HG03039 (cell line): ENCODE measurements at regions not wholly inside any gene's neighbourhood (a gene's known extent, or its start where the extent isn't known, plus 50 kb on each side); places are given as distances from the start of the nearest gene placed in this dataset.

Experiments
- ATAC-seq: cut with Tn5 transposase; IDR thresholded peaks from one replicate; pipeline ENCODE4 v1.9.1; 2021; ENCODE audit warnings: mild to moderate bottlenecking, moderate library complexity; ENCODE audit not compliant: unreplicated experiment

GRCh38 chr14:81668626-81669274 is 135.1 kb upstream of the SEL1L start:
- ATAC-seq, result no peak

DNA sequence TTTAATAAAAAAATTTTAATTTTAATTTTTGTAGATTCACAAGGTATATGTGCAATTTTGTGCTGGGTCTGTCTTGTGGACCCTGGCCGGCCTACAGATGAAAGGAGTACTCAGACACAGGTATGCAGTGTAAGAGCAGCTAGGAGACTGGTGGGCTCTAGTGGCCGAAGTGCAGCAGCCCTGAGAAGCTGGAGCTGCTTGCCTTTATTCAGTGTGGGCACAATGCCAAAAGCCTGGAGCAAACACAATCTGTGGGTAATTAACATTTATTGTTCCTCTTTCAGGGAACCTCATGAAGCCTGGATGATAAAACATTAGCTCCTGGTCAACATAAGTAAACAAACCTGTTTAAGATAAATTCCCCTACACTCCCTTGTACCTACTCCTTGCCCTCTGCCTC is 135.7 kb upstream of the SEL1L start:
- ATAC-seq, result no peak

GRCh38 chr14:81673930-81674329 is 140.3 kb upstream of the SEL1L start:
- ATAC-seq, result no peak

GRCh38 chr14:81676395-81676794 is 142.7 kb upstream of the SEL1L start:
- no peak for ATAC-seq

DNA sequence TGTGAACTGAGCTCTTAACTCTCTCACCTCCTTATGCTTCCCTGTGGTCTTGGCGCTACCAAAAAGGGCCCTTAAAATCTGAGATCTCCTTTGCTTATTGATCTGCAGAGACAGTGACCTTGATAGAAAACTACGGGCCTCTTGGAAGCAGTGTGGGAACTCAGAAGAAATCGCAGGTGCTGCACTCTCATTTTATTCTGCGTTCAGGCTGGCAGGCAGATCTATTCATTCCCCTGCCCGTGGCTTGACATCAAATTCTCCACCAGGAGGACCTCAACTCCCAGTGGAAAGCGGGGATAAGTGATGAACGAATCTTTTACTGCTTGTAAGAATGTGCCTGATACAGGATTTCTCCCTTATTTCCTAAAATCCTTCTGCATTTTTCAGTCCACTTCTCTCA is 143.2 kb upstream of the SEL1L start:
- no peak for ATAC-seq

GRCh38 chr14:81677736-81678135 is 144.1 kb upstream of the SEL1L start:
- no peak for ATAC-seq

DNA sequence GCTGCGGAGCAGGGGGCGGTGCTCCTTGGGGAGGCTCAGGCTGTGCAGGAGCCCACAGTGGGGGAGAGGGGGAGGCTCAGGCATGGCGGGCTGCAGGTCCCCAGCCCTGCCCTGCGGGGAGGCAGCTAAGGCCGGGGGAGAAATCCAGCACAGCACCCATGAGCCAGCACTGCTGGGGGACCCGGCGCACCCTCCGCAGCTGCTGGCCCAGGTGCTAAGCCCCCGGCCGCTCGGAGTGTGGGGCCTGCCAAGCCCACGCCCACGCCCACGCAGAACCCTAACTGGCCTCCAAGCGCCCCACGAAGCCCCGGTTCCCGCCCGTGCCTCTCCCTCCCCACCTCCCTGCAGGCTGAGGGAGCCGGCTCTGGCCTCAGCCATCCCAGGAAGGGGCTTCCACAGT is 145.6 kb upstream of the SEL1L start:
- ATAC-seq, result no peak

GRCh38 chr14:81681541-81681940 is 147.9 kb upstream of the SEL1L start:
- no peak for ATAC-seq

DNA sequence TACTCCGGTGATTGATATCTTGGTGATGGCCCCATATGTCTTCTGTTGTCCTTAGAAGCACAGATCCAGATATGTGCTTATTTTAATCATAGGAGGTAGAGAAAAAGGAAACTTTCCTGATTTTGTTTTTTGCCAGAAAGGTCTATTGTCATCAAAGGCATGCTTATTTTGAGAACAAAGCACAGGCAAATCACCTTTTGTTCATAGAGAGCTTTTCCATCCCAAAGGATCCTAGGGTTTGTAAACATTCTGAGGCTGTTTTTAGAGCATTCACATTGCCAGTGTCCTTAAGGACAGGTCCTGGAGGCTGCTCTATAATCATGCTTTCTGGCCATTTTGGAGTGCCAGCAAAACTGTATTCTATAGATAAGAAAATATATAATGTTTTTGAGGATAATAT is 148.5 kb upstream of the SEL1L start:
- no peak for ATAC-seq

GRCh38 chr14:81682701-81683100 is 149.0 kb upstream of the SEL1L start:
- no peak for ATAC-seq

DNA sequence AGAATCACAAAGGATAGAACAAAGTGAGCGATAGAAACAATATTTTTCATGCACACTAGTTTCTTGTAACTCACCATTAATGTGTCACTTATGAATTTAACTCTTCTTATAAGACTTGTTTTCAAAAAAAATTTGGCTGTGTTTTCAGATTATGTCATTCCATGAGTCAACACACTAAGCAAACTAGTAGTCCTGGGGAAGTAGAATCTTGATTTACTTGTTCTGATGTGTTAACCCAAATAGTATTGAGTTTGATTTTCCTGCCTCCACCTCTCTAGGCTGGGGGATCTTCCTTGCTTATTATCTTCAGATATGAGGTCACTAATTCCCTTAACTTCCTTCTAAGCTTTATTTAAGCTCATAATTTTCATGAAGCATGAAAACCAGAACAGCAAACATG is 151.0 kb upstream of the SEL1L start:
- ATAC-seq, result no peak

- no peak for ATAC-seq
Observed at GRCh38 chr14:81686512-81686911, 152.9 kb upstream of the SEL1L start.

- no peak for ATAC-seq
Observed at GRCh38 chr14:81691931-81692330, 158.3 kb upstream of the SEL1L start.

DNA sequence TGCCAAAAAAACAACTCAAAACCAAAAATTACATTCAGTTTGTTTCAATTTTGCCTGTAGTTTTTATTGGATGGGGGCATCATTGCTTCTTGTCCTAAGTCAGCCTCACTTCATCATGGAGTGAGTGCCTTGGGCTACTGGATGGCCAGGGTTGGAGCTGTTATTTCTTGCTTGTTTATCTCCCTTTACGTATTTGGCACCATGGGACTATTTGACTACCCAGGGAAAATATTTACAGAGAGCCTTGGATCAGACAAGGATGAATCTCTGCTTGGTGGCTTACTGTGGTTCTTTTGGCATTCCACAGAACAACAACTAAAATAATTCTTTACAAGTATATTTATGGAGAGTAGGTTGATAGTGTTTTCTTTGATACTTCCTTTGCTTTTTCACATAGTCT is 160.8 kb upstream of the SEL1L start:
- ATAC-seq, result no peak

DNA sequence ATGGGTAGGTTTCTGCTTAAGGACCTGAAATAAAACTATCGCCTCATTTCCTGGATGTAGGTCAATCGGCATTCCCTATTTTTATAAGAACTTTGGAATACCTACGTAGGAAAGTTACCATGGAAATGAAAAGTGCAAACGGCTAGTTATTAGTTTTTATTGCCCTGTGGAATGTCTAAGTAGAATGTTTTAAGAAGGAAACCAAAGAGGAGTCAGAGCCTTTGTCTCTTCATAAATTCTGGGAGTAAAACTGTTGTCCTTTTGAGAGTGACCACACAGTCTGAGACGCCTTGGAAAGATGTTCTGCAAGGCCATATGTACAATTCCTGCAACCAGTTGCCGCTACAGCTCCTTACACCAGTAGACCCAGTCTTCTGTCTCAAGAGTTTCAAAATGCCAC is 176.0 kb upstream of the SEL1L start:
- ATAC-seq, result no peak

GRCh38 chr14:81710232-81710845 is 176.7 kb upstream of the SEL1L start:
- ATAC-seq, result no peak

GRCh38 chr14:81715731-81716130 is 182.1 kb upstream of the SEL1L start:
- no peak for ATAC-seq

DNA sequence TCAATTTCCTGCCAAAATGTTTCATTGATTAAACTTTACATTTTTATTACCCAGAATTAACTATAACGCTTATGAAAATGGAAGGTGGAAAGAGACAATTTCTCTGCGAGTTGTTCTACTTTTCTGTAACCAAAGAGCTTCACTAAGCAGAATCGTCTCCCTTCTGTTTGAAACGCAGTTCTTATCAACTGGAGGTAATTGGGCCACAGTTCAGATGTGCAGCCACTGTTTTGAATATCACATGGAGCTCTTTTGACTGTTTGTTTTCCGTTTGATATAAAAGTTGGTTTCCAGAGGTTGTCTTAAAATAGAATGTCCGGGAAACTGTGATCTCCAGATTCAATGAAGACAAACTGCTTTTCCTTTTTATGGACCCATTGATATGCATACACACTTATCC is 183.3 kb upstream of the SEL1L start:
- ATAC-seq, result no peak

DNA sequence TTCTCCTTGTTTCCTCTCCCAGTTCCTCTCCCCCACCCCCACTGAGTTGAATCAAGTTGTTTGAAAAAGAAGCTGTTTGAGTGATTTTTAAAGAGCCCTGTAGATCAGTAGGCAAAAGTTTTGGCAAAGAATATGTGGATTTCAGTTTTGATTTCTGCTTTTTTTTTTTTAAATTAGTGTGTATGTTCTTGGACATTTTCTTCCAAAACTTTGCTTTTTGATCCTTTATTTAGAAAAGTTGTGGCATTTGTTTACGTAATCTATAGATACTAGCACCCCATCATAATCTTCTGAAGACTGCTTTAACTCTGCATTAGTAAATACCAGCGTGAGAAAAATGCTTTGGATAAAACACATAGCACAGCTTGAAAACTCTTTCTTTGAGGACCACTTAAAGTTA is 190.3 kb upstream of the SEL1L start:
- no peak for ATAC-seq

- ATAC-seq, result no peak
Observed at GRCh38 chr14:81727218-81727617, 193.6 kb upstream of the SEL1L start.

- no peak for ATAC-seq
Observed at GRCh38 chr14:81728447-81728846, 194.8 kb upstream of the SEL1L start.

GRCh38 chr14:81729622-81730021 is 196.0 kb upstream of the SEL1L start:
- no peak for ATAC-seq

DNA sequence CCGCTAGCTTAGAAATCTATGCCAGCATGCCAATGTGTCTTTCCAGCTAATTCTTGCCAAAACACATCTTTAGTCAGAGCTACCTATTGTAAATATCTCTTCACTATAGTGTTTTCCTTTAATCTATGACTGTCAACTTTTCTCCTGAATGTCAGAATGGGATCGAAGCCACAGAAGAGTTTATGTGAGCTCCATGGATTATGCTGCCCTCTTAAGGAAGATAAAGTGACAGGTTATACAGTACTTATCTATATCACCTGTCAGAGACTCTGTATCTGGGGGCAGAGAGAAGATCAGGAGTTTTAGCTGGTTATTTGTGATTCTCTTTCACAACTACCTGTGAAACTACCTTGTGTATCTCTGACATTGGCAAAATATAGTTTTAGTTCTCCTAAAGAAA is 204.3 kb upstream of the SEL1L start:
- ATAC-seq, result no peak
